Fibroblast of peridontal ligament (primary cell): ENCODE measurements at regions not wholly inside any gene's neighbourhood (a gene's known extent, or its start where the extent isn't known, plus 50 kb on each side); places are given as distances from the start of the nearest gene placed in this dataset.
"Not testable (repeated sequence)": the region's sequence is repeated elsewhere in the genome, so short reads cannot be mapped to it uniquely, and the experiment has no call there.

Source experiments
- DNase-seq: peaks from one replicate; pipeline ENCODE4 v3.0.0-alpha.2; 2010; ENCODE audit errors: extremely low read depth

GRCh38 chr6:103344554-103345163 is 1515.1 kb downstream of the HACE1 start:
- no peak for DNase-seq

GRCh38 chr6:103335412-103335811 is 1524.3 kb downstream of the HACE1 start:
- no peak for DNase-seq

- DNase-seq: no peak
Observed at GRCh38 chr6:103326760-103327757, 1532.7 kb downstream of the HACE1 start.

- no peak for DNase-seq
Observed at GRCh38 chr6:103313432-103313831, 1546.3 kb downstream of the HACE1 start.

- not testable (repeated sequence) for DNase-seq
Observed at GRCh38 chr6:103294376-103294775, 1565.3 kb downstream of the HACE1 start.

- no peak for DNase-seq
Observed at GRCh38 chr6:103284835-103285234, 1574.9 kb downstream of the HACE1 start.

- no peak for DNase-seq
Observed at GRCh38 chr6:103280417-103280816, 1579.3 kb downstream of the HACE1 start.

GRCh38 chr6:103277936-103278335 is 1581.8 kb downstream of the HACE1 start:
- no peak for DNase-seq

GRCh38 chr6:103273048-103273447 is 1586.7 kb downstream of the HACE1 start:
- DNase-seq: no peak

- no peak for DNase-seq
Observed at GRCh38 chr6:103269581-103269980, 1590.1 kb downstream of the HACE1 start.

- DNase-seq: no peak
Observed at GRCh38 chr6:103268335-103268734, 1591.4 kb downstream of the HACE1 start.

GRCh38 chr6:103264020-103264419 is 1595.7 kb downstream of the HACE1 start:
- DNase-seq: no peak

GRCh38 chr6:103255132-103255531 is 1604.6 kb downstream of the HACE1 start:
- DNase-seq: no peak

GRCh38 chr6:103236923-103237322 is 1622.8 kb downstream of the HACE1 start:
- no peak for DNase-seq

GRCh38 chr6:103231181-103231580 is 1628.5 kb downstream of the HACE1 start:
- DNase-seq: no peak

- no peak for DNase-seq
Observed at GRCh38 chr6:103215847-103216246, 1643.9 kb downstream of the HACE1 start.

- DNase-seq: no peak
Observed at GRCh38 chr6:103210686-103211085, 1649.0 kb downstream of the HACE1 start.

- no peak for DNase-seq
Observed at GRCh38 chr6:103198386-103198785, 1661.3 kb downstream of the HACE1 start.

GRCh38 chr6:103193413-103193812 is 1666.3 kb downstream of the HACE1 start:
- DNase-seq: no peak

- DNase-seq: no peak
Observed at GRCh38 chr6:103191391-103192093, 1668.2 kb downstream of the HACE1 start.

- no peak for DNase-seq
Observed at GRCh38 chr6:103184776-103185175, 1674.9 kb downstream of the HACE1 start.

GRCh38 chr6:103183831-103184411 is 1675.8 kb downstream of the HACE1 start:
- no peak for DNase-seq
